Astrocyte (in vitro differentiated cells and primary cell): ENCODE measurements at regions not wholly inside any gene's neighbourhood (a gene's known extent, or its start where the extent isn't known, plus 50 kb on each side); places are given as distances from the start of the nearest gene placed in this dataset.

Source experiments
- CTCF ChIP-seq: IDR thresholded peaks from 2 replicates; pipeline ENCODE4 v1.5.1; 2011; ENCODE audit warnings: low read depth, mild to moderate bottlenecking, inconsistent platforms, low read length, moderate library complexity; ENCODE audit not compliant: insufficient read depth
- EZH2 ChIP-seq: IDR thresholded peaks from 2 replicates; pipeline ENCODE4 v1.6.1; 2012; ENCODE audit warnings: mild to moderate bottlenecking, low read length, inconsistent platforms; ENCODE audit not compliant: insufficient read depth

GRCh38 chr2:78125042-78125441 is 602.9 kb upstream of the LRRTM4 start:
- TF ChIP-seq CTCF (no peak), EZH2 (no peak)
